NCI-H345 (cell line): ENCODE measurements at regions not wholly inside any gene's neighbourhood (a gene's known extent, or its start where the extent isn't known, plus 50 kb on each side); places are given as distances from the start of the nearest gene placed in this dataset.
"Not testable (repeated sequence)": the region's sequence is repeated elsewhere in the genome, so short reads cannot be mapped to it uniquely, and the experiment has no call there.

Experiments
- DNase-seq: peaks from one replicate; lab custom pipeline; 2025; lab: John Stamatoyannopoulos, UW

DNA sequence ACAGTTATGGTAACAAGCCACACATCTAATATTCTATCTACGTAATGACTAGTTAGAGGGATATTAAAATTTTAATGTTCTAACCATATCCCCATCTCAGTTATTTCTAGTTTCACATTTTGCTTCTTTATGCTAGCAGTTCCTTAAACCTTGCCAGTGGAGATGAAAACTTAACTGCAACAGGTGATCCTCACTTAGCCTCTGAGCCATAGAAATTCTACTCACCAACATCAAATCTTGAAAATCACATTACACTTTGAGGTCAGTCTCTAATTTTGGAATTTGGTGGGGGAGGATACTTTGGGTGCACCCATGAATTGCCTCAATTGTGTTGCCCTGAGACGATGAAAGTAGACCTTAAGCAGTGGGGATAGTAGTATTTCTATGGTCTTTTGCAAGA is 256.4 kb downstream of the GATA3 start:
- DNase-seq: no peak

DNA sequence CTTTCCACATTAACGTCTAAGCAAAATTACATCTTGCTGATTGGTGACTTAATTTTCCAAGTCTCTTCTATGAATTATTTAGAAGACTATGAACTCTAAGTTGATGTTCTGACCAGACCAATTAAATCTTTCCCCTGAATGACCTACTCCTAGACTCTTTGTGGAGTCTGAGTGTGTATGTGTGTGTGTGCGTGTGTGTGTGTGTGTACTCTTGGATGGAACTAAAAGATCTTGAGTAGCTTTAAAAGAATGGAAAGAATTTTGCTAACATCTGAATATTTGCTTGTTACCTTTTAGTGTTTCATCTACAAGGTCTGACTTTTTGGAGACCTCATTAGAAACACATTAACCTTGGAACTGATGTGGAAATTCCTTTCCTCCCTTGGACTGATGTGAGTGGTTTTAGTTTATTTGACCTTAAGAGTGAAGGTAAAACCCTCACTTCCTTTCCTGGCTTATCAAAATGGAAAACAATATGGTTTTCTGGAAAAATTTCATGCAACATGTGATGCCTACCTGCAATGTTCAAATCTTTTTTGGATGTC is 257.1 kb downstream of the GATA3 start:
- no peak for DNase-seq

DNA sequence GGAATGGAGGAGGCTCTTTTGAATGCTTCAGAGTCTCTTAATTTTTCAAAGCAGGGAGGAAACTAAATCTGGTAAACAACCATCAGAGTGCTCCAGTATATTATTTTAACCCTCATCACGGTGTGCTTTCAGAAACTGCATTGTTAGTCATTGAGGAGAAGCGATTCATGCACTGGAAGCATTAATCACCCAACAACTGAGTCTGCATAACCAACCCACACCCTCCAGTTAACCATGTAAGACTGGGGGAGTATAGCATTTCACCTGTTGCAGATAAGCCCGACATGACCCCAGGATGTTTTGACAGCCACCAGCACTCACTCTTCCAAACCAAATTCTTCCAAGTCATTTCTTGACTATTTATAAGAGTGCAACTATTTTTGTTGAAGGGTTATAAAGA is 257.6 kb downstream of the GATA3 start:
- DNase-seq: no peak

DNA sequence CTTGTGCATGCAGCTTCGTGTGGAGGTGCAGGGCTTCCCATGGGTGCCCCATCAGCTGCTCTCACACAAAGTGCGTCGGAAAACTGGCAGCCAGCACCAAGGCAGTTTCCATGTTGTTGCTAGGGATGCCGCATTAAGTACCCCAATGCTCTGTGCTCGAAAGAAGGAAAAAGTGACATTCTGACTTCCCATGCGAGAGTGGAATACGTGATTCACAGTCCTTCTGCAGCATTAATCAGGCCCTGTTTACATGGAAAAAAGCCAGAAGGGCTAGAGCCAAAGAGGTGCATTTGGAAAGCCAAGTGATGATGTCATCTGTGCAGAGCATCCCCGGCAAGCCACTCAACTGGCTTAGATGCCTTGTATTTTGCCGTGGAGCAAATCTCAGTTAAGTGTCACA is 258.3 kb downstream of the GATA3 start:
- no peak for DNase-seq

DNA sequence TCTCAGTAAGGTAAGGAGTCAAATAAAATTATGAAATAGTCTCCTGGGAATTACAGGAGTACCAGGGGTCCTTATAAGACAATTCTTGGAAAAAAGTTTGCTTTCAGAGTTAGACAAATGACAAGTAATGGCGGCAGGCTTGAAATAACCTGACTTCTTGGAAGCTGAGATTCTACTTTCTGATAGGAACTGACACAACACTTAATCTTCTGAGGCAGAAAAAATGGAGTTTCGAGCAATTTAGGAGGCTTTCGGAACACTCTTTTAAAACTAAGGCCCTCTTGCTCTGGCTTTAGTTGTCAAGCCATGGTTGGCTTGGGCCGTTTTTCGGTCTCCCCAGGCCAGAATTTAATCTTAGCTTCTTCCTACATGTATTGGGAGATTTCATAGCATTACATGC is 260.0 kb downstream of the GATA3 start:
- DNase-seq: no peak

DNA sequence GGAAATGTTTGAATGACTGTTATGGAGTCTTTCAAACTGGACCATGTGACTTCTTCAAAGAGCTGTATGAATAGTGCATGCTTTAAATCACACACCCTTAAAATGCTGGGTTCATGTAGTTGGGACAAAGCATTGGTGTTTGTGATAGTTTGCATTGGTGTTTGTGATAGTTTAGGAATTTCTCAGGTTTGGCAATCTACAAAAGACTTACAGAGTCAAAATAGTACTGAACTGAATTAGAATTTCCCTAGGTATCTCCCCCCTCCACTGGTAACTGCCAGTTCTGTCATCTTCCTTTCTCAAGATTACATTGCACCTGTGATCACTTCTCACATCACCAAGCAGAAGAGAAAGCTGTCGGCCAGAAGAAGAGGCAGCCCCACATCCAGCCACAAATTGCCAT is 261.1 kb downstream of the GATA3 start:
- no peak for DNase-seq

DNA sequence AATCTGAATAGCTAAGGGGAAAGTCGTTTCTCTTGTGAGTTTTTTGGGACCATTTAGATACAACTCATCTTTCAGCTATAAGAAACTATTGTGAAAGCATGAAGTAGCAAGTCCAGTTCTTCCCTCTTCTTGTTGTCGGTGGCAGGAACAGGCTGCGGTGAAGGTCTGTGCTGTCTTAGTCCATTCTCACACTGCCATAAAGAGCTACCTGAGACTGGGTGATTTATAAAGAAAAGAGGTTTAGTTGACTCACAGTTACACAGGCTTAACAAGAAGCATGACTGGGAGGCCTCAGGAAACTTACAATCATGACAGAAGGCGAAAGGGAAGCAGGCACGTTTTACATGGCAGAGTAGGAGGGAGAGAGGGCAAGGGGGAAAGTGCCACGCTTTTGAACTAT is 261.8 kb downstream of the GATA3 start:
- DNase-seq: no peak

DNA sequence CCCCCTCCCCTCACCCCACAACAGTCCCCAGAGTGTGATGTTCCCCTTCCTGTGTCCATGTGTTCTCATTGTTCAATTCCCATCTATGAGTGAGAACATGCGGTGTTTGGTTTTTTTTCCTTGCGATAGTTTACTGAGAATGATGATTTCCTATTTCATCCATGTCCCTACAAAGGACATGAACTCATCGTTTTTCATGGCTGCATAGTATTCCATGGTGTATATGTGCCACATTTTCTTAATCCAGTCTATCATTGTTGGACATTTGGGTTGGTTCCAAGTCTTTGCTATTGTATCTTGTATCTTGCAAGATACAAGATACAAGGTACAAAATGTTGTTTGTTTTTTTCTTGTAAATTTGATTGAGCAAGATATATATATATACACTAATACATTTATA is 263.9 kb downstream of the GATA3 start:
- not testable (repeated sequence) for DNase-seq

DNA sequence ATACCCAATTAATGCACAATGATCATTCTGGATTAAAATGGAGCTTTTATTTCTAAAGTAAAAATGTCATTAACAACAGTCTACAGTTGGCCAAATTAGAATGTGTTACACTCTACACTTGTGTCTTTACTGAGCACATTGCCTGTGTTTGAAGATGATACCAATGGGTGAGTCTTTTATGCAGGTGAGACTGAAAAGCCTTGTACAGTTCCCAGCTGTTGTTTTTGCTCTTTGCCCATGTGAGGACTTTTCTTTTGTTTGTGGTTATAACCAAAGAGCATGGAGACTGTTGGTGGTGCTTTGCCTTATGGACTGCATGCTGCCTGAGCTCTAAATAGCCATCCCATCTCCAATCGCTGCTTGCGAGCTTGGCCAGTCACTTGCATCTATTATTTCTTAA is 264.5 kb downstream of the GATA3 start:
- no peak for DNase-seq

DNA sequence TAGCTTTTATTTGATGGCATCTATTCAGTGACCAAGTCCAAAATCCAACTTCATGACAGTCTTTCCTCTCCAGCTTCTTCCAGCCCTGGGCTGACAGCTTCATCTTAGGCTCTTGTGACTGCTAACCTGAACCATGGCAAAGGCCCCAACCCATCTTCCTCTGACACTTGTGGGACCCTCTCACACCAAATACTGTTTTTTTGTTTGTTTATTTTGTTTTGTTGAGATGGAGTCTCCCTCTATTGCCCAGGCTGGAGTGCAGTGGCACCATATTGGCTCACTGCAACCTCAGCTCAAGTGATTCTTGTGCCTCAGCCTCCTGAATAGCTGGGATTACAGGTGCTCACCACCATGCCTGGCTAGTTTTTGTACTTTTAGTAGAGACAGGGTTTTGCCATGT is 265.2 kb downstream of the GATA3 start:
- no peak for DNase-seq

DNA sequence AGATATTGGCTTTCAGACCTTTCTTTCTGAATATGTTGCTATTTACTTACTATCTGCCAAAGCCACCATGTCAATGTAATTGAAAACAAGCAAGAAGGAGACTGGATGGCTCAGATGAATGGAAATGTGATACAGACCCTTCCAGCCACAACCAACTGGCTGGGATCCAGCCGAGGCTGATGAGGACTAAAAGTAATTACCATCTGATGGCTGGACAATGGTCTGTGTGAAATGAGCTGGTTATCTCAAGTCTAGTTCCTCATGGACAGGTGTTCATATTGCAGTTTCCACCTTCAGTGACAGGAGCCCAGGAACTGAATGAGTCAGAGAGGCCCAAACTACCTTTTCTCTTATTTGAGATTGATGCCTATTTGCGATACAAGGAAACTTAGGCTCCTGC is 267.5 kb downstream of the GATA3 start:
- DNase-seq: no peak

DNA sequence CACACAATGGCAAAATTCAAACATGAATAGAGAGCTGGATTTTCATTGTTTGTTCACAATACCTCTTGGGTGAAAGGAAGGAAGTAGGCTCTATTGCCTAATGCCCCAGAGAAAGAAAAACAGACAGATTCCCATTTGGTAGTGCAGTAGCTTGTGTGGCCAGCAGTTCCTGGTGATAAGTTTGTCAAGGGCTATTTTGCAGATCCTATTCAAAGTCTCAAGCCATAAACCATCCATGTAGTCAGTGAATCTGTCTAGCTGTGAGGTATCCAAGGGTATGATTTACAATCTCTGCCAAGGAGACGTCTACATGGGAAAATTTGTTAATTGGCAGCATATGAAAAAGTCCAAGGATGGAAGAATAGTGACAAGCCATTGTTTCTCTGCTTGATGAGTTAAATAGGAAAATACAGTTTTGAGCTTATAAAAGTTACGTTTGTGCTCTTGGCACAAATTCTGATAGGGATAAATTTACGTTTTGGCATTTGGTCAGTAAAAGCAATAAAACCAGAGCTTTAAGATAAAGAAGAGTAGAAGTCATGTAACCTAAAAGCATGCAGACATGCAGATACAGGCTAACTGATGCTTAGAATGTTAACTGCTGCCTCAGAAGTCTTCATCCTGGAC is 269.1 kb downstream of the GATA3 start:
- DNase-seq: no peak

DNA sequence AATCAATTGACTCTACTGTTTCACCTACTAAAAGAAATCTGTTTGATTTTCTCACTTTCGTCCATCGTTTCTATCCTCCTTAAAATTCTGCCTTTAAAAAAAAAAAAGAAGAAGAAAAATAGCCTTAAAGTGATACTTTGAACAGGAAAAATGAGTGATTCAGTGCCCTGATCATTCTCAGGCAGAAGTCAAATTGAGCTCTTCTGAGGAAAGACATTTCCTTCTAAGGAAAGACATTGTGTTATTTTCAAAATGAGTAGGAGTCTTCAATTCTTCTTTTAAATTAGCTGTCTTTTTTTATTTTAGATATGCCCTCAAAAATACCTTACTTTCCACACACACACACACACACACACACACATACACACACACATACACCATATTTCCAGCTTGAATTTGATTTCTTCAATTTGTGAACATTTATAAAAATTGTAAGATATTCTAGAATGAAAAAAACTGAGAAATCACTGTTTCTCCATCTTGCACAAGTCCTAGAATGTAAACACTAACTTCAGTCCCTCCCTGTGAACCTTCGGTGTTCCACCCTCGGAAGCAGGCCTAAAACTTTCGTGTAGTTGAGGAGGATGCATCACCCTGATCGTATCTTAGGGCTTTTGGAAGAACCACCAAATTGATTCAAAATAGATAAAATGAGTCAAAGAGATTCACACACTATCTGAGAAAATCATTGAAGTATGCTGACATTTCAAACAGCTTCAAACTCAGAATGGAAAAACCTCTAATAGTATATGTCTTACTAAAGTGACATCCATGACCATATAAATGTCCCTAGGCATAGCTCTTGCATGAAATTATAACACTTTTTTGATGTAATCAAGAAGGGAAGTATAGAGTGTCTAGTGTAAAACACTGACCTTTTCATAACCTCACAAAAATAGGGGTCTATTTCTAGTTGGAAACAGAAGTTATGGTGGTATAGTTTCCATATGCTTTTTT is 270.8 kb downstream of the GATA3 start:
- DNase-seq: no peak

DNA sequence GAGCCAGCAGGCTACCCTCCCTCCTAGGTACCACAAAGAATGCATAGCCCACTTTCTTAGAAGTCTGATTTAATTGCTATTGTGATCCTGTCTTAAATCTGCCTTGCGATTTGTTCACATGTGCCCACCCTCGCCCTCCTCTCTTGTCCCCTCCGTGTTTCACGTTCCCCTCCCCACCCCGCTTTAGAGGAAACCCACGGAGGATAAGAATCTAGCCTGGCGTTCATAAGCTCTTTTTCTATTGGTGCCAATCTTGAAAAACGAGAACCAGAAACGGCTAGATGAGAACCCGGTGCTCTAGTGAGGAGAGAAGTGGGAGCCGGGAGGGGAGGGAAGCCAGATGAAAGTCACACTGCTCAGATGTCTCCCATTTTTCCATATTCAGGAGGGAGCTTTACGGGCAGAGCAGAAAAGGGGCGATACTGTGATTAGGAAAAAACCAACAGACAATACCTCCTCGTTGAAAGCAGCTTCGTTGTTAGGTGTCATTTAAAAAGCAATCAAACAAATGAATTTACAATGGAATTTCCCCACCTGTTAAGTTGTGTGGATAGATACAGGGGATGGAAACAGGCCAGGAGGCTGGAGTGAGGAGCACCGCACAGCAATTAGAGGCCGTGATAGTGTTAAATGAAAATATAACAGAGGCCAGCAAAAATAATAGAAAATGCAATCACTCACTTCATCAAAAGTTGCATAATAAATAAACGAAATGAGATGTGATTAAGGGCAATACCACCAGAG is 272.1 kb downstream of the GATA3 start:
- no peak for DNase-seq

DNA sequence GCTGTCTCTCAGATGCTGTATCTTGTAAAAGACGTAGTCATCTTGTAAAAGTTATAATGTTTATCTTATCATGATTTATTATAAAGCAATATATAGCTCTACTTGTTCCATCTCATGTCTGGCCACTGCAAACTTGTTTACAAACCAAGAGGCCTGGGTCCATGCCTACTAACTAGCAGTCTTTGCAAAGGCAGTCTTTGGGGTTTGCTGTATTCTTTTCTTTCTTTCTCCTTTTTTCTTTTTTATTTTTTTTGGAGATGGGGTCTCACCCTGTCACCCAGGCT is 272.6 kb downstream of the GATA3 start:
- no peak for DNase-seq

DNA sequence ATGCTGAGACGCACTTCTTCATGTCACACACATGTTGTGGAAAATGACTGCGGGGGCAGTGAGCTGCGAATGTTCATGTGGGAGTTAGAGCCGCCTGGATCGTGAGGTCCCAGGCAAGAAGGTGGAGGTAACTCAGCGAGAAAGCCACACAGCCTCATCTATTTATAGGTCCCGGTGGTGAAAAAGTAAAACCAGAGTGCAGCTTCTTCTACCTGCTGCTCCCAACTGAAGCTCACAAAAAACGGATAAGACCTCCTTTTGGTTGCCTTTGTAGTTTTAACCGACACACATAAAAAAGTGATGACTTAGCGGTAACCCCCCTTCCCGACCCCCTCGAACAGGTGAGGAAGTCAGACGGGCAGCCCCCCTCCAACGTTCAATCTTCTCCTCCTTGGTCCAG is 276.9 kb downstream of the GATA3 start:
- no peak for DNase-seq

DNA sequence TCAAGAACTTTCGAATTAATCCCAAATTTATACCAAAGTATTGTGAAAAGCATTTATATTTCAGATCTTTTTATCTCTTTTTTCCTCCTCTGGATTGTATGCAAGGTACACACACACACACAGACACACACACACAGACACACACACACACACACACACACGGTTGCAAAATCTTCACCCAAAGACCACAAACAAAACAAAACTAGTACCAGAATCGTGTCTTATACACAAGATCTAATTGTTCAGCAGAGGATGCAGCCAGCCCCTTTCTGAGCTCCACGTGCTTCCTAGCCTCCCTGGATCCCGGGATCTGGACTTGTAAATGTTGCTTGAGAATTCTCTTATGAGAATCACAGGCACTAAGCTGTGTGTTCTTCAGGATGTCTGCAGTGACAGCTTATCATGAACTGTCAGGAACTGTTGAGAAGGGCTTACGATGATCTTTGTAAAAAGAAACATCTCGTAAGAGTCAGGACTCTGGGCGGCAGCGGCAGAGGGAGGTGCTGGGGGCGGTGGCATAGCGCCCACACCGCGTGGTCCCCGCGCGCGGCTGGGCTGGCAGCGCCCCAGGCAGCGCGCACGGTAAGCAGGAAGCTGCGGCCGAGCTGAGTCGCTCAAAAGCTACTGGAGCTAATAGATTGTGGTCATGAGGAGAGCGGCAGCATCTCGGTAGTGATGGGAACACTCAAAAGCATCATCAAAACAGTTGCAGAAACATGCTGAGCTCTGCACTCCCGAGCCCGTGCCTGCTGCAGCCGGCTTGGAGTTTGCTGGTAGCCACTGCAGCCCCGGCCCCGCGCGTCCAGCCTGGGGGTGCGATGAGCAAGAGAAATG is 277.6 kb downstream of the GATA3 start:
- DNase-seq: no peak

DNA sequence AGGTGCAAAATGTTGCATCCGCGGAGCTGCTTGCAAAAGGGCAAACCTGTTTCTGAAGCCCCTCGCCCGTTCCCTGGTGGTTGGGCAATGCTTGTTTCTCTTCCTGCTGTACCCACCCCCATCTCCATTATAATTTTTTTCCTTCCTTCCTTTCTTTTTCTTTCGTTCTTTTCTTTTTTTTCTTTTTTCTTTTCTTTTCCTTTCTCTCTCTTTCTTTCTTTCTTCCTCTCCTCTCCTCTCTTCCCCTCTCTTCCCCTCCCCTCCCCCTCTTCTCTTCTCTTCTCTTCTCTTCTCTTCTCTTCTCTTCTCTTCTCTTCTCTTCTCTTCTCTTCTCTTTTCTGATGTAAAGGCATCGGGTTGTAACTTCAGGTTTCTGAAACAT is 278.2 kb downstream of the GATA3 start:
- no peak for DNase-seq

DNA sequence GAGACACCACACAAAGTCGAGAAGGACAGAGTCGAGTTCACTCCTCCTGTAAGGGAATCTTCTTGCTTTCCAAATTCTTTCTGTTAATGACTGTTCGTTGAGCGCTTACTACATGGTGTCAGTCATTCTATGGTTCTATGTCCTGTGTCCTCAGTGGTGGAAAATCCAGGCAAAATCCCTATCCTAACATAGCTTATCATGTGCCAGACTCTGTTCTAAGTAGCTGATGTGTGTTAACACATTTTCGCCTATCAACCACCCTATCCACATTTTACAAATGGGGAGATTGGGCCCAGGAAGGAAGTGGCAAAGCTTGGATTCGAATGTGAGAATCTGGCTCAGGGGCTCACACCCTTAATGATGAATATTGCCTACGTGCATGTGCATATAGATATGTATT is 280.1 kb downstream of the GATA3 start:
- no peak for DNase-seq

DNA sequence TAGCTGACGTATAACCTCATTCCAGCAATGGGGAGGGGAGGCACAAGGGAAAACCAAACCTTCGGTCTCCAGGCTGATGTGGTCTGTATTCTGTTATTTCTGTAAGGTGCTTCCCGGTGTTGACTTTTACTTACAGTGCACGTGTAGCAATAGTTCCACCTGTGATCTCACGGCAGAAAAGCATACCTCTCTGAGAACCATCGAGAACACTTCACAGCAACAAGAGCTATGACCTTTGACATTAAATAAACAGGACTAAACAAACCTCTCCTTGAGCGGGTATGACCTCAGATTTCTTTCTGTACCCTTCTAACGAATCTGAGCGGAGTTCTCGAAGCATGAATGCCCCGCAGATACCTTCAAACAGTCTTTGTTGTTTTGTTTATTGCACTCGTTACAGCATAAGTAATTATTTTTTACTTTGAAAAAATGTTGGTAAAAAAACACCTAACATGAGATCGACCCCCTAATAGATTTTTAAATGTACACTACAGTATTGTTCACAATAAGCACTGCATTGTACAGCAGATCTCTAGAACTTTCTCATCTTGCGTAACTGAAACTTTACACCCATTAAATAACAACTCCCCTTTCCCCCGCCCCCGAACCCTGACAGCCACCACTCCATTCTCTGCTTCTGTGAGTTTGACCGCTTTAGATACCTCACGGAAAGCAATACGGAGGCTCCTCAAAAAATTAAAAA is 282.3 kb downstream of the GATA3 start:
- DNase-seq: no peak

DNA sequence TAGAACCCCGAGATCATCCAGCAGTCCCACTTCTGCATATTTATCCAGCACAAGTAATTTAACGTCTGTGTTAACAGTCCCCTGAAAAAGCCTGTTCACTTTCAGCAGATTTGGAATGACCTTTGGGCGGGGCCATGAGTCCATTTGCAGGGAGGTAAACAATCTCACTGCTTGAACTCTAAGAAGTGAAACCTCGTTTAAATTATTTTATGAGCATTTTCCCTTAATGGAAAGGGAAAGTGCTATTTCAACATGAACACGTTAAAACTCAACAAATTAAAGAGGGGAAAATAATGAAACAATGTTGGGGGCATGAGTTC is 282.8 kb downstream of the GATA3 start:
- DNase-seq: no peak
